ENCODE measurements at regions not wholly inside any gene's neighbourhood (a gene's known extent, or its start where the extent isn't known, plus 50 kb on each side); places are given as distances from the start of the nearest gene placed in this dataset.
"Not testable (repeated sequence)": the region's sequence is repeated elsewhere in the genome, so short reads cannot be mapped to it uniquely, and the experiment has no call there.

- not testable (repeated sequence) for TF ChIP-seq POLR2AphosphoS5, POLR2A, SPI1 (IDR thresholded peaks at IDR 0.05; ENCODE audit: low read depth, low read length)
Measured at GRCh38 chr9:39487477-39487876, 132.0 kb downstream of the SPATA31A1 start.

Measured in GM12891 (cell line).